ENCODE measurements at regions not wholly inside any gene's neighbourhood (a gene's known extent, or its start where the extent isn't known, plus 50 kb on each side); places are given as distances from the start of the nearest gene placed in this dataset.
A peak's percentile ranks its signal among the peaks of the same experiment; 100 is the strongest.

DNA sequence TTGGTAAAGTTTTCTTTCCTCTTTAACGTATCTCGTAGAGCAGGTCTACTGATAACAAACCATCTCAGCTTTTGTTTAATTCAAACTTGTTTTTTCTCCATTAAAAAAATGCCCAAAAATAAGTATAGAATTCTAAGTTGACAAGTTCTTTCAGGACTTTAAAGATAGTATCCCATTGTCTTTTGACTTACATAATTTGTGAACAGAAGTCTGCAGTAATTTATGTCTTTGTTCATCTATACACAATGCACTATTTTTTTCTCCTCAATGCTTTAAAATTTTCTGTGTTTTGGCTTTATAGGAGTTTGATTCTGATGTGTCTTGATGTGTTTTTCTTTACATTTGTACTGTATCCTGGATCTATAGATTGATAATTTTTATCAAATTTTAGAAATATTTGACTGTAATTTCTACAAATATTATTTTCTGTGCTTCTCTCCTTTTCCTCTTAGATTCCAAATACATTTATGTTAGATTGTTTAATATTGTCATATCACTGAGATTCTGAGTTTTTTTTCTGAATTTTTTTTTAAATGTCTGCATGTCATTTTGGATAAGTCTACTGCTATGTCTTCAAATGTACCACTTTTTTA, 143.3 kb downstream of the FTCDNL1 start:
- no peak for DNase-seq

GRCh38 chr2:199705538-199705937, 145.5 kb downstream of the FTCDNL1 start:
- DNase-seq: no peak

GRCh38 chr2:199704358-199705238, 146.4 kb downstream of the FTCDNL1 start:
- peak; percentile 28 for DNase-seq

GRCh38 chr2:199703199-199703598, 147.8 kb downstream of the FTCDNL1 start:
- no peak for DNase-seq

DNA sequence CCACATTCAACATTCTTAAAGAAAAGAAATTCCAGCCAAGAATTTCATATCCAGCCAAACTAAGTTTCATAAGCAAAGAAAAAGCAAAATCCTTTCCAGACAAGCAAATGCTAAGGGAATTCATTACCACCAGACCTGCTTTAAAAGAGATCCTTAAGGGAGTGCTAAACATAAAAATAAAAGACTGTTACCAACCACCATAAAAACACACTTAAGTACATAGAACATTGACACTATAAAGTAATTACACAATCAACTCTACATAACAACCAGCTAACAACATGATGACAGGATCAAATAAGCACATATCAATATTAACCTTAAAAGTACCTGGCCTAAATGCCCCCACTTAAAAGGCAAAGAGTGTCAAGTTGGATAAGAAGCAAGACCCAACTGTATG, 153.5 kb downstream of the FTCDNL1 start:
- no peak for DNase-seq

DNA sequence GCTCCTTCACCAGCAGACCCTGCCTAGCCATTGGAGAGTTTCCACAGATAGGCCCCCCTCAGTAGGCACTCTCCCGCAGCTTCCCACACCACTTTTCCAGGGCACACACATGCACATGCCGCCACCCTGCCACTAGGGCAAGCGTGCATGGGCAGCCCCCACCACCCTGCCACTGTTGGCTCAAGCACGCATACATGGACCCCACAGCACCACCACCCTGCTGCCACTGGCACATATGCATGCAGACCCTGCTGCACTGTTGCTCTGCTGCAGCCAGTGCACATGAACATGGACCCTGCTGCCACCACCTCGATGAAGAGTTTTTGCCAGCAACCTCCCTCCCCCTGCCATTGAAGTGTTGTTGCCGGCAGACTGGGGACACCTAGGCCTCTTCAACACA, 154.9 kb downstream of the FTCDNL1 start:
- DNase-seq: no peak

DNA sequence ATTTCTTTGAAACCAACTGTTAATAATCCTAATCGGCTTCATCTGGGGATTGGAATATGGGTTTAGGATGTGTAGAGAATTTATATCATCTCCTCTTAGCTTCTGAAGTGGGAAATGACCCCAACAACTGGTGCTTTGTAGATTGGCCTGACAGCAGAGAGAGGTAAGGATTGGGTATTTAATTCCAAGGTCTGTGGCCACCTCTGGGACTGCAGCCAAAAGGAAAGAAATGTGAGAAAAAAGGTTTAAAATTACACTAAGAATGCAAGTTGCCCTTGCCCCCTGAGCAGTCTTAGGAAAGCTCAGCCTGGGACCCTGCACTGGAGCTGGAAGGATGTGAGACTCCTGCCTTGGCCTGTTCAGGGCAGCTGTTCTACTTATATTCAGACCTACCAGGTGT, 157.1 kb downstream of the FTCDNL1 start:
- no peak for DNase-seq

- no peak for DNase-seq
Observed at GRCh38 chr2:199692489-199692888, 158.5 kb downstream of the FTCDNL1 start.

GRCh38 chr2:199690225-199690624, 160.8 kb downstream of the FTCDNL1 start:
- no peak for DNase-seq

DNA sequence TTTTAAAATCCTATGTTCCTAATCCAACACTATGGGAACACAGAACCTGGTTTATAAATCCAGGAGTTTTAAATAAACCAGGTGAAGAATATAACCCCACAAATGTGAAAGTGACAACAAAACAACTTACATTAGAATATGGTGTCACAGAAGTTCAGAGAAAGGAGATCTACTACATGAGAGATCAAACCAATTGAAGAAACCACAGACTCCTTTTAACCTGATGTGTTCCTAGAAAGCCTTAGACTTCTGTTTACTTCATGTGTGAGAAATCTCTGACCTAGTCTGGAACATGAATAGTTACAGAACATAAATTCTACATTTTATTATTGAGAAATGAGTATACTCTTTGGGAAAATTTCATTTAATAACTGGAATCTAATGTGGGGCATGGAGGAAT, 165.3 kb downstream of the FTCDNL1 start:
- no peak for DNase-seq

- DNase-seq: no peak
Observed at GRCh38 chr2:199684832-199685231, 166.2 kb downstream of the FTCDNL1 start.

DNA sequence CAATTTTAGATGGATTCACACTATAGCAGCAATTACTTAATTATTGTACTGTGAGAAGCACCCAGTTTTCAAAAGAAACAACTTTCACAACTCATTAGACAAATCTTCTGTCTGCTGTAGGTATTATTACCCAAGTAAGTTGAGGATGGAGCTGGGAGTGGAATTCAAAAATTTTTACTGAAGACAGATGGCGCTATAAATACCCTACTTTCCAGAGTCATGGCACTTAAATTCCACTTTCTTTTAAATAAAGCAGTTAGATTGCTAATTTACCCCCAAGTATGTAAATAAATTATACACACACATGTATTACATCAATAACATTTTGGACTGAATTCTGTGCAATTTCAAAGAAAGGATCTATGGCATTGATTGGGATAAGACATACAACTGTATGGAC, 166.8 kb downstream of the FTCDNL1 start:
- DNase-seq: no peak

DNA sequence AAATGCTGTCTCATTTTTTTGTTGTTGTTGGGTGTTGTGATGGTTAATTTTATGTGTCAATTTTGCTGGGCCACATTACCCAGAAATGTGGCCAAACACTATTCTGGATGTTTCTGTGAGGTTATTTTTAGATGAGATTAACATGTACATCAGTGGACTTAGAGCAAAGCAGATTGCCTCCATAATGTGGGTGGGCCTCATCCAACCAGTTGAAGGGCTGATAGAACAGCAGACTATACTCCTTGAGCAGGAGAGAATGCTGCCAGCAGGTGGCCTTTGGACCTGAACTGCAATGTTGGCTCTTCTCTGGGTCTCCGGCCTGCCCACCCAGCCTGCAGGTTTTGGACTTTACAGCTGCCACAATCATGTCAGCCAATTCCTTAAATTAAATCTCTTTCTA, 169.0 kb downstream of the FTCDNL1 start:
- no peak for DNase-seq

- peak; percentile 11 for DNase-seq
Observed at GRCh38 chr2:199680482-199680881, 170.5 kb downstream of the FTCDNL1 start.

GRCh38 chr2:199679883-199680282, 171.1 kb downstream of the FTCDNL1 start:
- no peak for DNase-seq

DNA sequence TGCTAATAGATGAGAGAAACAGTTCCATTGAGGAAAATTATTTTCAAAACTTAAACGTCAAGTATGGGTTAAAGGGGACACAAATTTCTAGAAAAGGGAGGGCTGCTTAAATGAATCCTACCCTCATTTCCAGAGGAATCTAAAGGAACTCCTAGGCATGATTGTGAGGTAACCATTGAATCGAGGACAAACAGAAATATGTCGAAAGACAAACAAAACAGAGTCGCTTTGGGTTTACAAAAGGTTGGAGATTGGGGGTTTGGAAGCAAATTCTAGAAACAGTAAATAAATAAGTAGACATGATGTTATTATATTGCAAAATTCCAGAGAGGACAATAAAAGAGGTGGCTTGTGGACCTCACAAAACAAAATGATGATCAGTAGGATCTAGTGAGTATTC, 173.1 kb downstream of the FTCDNL1 start:
- DNase-seq: no peak

- no peak for DNase-seq
Observed at GRCh38 chr2:199668645-199669044, 182.3 kb downstream of the FTCDNL1 start.

DNA sequence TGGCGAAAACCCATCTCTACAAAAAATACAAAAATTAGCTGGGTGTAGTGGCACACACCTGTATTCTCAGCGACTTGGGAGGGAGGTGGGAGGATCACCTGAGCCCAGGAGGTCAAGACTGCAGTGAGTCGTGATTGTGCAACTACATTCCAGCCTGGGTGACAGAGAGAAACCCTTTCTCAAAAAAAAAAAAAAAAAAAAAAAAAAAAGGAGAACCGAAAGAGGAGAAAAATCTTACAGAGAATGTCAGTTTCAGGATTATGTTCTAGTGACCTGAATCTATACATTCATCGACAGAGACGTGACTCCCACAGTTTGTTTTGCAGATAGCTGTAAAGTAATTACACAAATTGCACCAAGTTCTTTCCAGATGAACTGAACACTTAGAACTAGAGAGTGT, 187.8 kb downstream of the FTCDNL1 start:
- DNase-seq: no peak

GRCh38 chr2:199662255-199662654, 188.7 kb downstream of the FTCDNL1 start:
- no peak for DNase-seq

DNA sequence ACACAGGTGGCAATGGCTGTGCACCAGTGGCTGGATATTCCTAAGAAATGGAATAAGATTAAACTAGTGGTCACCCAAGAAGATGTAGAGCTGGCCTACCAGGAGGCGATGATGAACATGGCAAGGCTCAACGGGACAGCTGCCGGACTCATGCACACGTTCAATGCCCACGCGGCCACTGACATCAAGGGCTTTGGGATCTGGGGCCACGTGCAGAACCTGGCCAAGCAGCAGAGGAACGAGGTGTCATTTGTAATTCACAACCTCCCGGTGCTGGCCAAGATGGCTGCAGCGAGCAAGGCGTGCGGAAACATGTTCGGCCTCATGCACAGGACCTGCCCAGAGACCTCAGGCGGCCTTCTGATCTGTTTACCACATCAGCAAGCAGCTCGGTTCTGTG, 190.8 kb downstream of the FTCDNL1 start:
- DNase-seq: no peak

DNA sequence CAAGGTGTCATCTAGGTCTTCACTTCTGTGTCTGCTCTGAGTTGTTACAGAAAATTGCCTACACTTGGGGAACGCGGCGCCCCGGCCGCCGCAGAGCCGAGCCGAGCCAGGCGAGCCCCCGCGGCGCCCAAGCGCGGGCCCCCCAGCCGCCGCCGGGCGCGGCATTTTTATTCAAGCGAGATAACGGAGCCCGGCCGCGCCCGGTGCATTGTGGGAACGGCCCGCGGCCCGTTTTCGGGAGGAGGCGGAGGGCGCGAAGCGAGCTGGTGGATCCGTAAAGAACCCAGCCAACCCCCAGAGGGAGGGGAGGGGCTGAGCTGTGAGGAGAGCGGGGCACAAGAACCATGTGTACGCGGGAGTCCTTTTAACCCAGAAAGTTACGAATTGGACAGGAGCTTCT, 191.8 kb downstream of the FTCDNL1 start:
- DNase-seq: peak; percentile 63

- no peak for DNase-seq
Observed at GRCh38 chr2:199646439-199646838, 188.7 kb upstream of the SATB2 start.

DNA sequence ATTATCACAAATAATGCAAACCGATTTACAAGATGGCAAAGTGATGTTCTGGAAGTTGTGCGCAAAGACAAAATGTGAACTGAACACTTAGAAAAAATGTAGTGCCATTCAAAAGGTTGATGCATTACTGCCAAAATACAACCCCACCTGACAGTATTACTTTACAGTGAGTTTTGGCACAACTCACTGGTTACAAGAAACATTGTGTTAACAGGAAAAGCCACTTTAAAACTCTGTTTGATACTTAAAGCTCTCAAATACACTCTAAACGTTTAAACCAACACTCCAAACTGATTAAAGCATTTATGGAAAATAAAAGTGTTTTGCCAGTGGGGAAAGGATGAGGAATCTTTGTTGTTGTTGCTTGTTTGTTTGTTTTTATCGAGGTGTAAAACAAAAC, 173.4 kb upstream of the SATB2 start:
- DNase-seq: no peak

DNA sequence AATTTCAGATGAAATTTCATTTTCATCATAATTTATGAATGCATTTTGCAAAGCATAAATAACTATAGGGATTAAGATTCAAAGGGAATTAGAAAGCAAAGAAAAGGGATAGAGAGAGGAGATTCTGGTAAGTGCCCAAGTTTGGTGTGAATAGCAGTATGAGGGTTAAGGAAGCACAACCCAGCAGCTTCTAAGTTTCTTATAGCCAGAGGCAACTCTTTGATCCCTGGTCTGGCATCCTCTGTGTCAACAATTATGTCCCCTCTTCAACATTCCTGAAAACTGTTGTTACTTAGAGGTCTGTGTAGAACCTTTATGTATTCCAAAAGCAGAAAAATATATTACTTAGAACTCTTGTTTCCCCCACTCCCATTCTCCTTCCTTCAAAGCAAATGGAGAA, 171.6 kb upstream of the SATB2 start:
- DNase-seq: no peak

Measured in fibroblast of skin of abdomen (primary cell).